Right ventricle myocardium inferior (tissue), 1 donor: ENCODE measurements at regions not wholly inside any gene's neighbourhood (a gene's known extent, or its start where the extent isn't known, plus 50 kb on each side); places are given as distances from the start of the nearest gene placed in this dataset.
"Not testable (repeated sequence)": the region's sequence is repeated elsewhere in the genome, so short reads cannot be mapped to it uniquely, and the experiment has no call there.

Source experiments
- ATAC-seq: fragments of 200-7000 bp; cut with Tn5 transposase; one replicate; pipeline ENCODE4 v1.9.1; 2020; ENCODE audit warnings: mild to moderate bottlenecking, moderate library complexity
- DNase-seq: peaks from one replicate; pipeline ENCODE4 v3.0.0; 2021; ENCODE audit errors: missing footprints
- intact Hi-C: fragments of 100-400 bp; cut with DNase I; formaldehyde crosslinking; loops from one replicate; pipeline ENCODE4 v1.11.0; 2022
- donor health status: DM: no; HTN: yes; CAD: no; lungs with severe emphysema.

GRCh38 chr5:124631874-124632550 is 114.4 kb downstream of the ZNF608 start:
- no peak for ATAC-seq
- no peak for DNase-seq
- intact Hi-C loops: no loop called here

GRCh38 chr5:124630767-124631704 is 115.4 kb downstream of the ZNF608 start:
- intact Hi-C loops: no loop called here
- no peak for DNase-seq
- no peak for ATAC-seq

GRCh38 chr5:124628721-124629596 is 117.5 kb downstream of the ZNF608 start:
- DNase-seq (no peak), ATAC-seq (peak; percentile 48)
- intact Hi-C loops: no loop called here

- intact Hi-C loops: no loop called here
- ATAC-seq: no peak
- DNase-seq: no peak
Measured at GRCh38 chr5:124627815-124628595, 118.4 kb downstream of the ZNF608 start.

- intact Hi-C loops: no loop called here
- no peak for DNase-seq
- no peak for ATAC-seq
Measured at GRCh38 chr5:124626053-124626452, 120.4 kb downstream of the ZNF608 start.

- ATAC-seq: no peak
- intact Hi-C loops: no loop called here
- no peak for DNase-seq
Measured at GRCh38 chr5:124623265-124623664, 123.2 kb downstream of the ZNF608 start.

- ATAC-seq (no peak), DNase-seq (no peak)
- intact Hi-C loops: no loop called here
Measured at GRCh38 chr5:124622851-124623250, 123.6 kb downstream of the ZNF608 start.

GRCh38 chr5:124621279-124621678 is 125.2 kb downstream of the ZNF608 start:
- intact Hi-C loops: no loop called here
- DNase-seq (no peak), ATAC-seq (no peak)

GRCh38 chr5:124620743-124621142 is 125.7 kb downstream of the ZNF608 start:
- DNase-seq: no peak
- intact Hi-C loops: no loop called here
- no peak for ATAC-seq

- intact Hi-C loops: no loop called here
- no peak for ATAC-seq
Measured at GRCh38 chr5:124619121-124619520, 127.3 kb downstream of the ZNF608 start.

GRCh38 chr5:124617787-124618186 is 128.7 kb downstream of the ZNF608 start:
- intact Hi-C loops: no loop called here
- DNase-seq: no peak
- no peak for ATAC-seq

More at GRCh38 chr5:124619121-124619520, 127.3 kb downstream of the ZNF608 start:
- no peak for DNase-seq

GRCh38 chr5:124614836-124615385 is 131.5 kb downstream of the ZNF608 start:
- intact Hi-C loops: no loop called here
- DNase-seq: no peak
- ATAC-seq: no peak

- DNase-seq: no peak
- no peak for ATAC-seq
- intact Hi-C loops: no loop called here
Measured at GRCh38 chr5:124614105-124614504, 132.3 kb downstream of the ZNF608 start.

- intact Hi-C loops: no loop called here
- ATAC-seq: no peak
- no peak for DNase-seq
Measured at GRCh38 chr5:124613273-124613953, 133.0 kb downstream of the ZNF608 start.

- intact Hi-C loops: no loop called here
- ATAC-seq: peak; percentile 28
Measured at GRCh38 chr5:124612023-124612422, 134.4 kb downstream of the ZNF608 start.

GRCh38 chr5:124611262-124611661 is 135.2 kb downstream of the ZNF608 start:
- intact Hi-C loops, DNase-seq: not testable (repeated sequence)

More at GRCh38 chr5:124612023-124612422, 134.4 kb downstream of the ZNF608 start:
- DNase-seq: no peak

GRCh38 chr5:124609685-124610084 is 136.8 kb downstream of the ZNF608 start:
- intact Hi-C loops, ATAC-seq, DNase-seq: not testable (repeated sequence)

More at GRCh38 chr5:124611262-124611661, 135.2 kb downstream of the ZNF608 start:
- not testable (repeated sequence) for ATAC-seq
